HepG2 (cell line): ENCODE measurements at regions not wholly inside any gene's neighbourhood (a gene's known extent, or its start where the extent isn't known, plus 50 kb on each side); places are given as distances from the start of the nearest gene placed in this dataset.

Source experiments
- ATF2 ChIP-seq: sonication (generic); formaldehyde crosslinking; IDR thresholded peaks from 2 replicates; pipeline ENCODE4 v1.4.0; 2020; ENCODE audit warnings: missing genetic modification reagents
- CENPBD1 ChIP-seq: sonication (generic); formaldehyde crosslinking; IDR thresholded peaks from 2 replicates; pipeline ENCODE4 v1.8.0; 2022; ENCODE audit warnings: missing genetic modification reagents, low read depth, mild to moderate bottlenecking, borderline replicate concordance
- CHD2 ChIP-seq: IDR thresholded peaks from 2 replicates; pipeline ENCODE4 v1.6.1; 2011; ENCODE audit warnings: low read depth, low read length, improper control_type of control experiment
- CTCF ChIP-seq: sonication (generic); formaldehyde crosslinking; IDR thresholded peaks from 2 replicates; pipeline ENCODE4 v1.5.0; 2020; ENCODE audit warnings: mild to moderate bottlenecking, missing genetic modification reagents, moderate library complexity
- MTA1 ChIP-seq: sonication (generic); formaldehyde crosslinking; IDR thresholded peaks from 2 replicates; pipeline ENCODE4 v1.4.0; 2020; ENCODE audit warnings: missing genetic modification reagents, mild to moderate bottlenecking, borderline replicate concordance
- NR2F6 ChIP-seq, 2 experiments: IDR thresholded peaks; 2 replicates each; pipeline ENCODE4 v1.6.1; 2016; ENCODE audit warnings: antibody characterized with exemption in 1 of 2, mild to moderate bottlenecking in 1 of 2
- PHB2 ChIP-seq: fragments of 450-650 bp; IDR thresholded peaks from 2 replicates; pipeline ENCODE4 v1.6.1; 2018; ENCODE audit not compliant: partially characterized antibody
- POLR2AphosphoS2 ChIP-seq: IDR thresholded peaks from 2 replicates; pipeline ENCODE4 v1.6.1; 2011; ENCODE audit warnings: low read depth, low read length, improper control_type of control experiment
- PRPF4 ChIP-seq: fragments of 200-400 bp; formaldehyde crosslinking; IDR thresholded peaks from 2 replicates; pipeline ENCODE4 v1.6.1; 2016; ENCODE audit warnings: low read length, low read depth; ENCODE audit not compliant: poor library complexity, severe bottlenecking
- RAD21 ChIP-seq: fragments of 450-650 bp; formaldehyde crosslinking; IDR thresholded peaks from 2 replicates; pipeline ENCODE4 v1.5.0; 2020; ENCODE audit warnings: mild to moderate bottlenecking
- RBM39 ChIP-seq: fragments of 200-400 bp; formaldehyde crosslinking; IDR thresholded peaks from one replicate; pipeline ENCODE4 v1.6.1; 2018; ENCODE audit warnings: antibody characterized with exemption, mild to moderate bottlenecking, low read depth, low read length; ENCODE audit not compliant: poor library complexity, severe bottlenecking
- SRF ChIP-seq: IDR thresholded peaks from 2 replicates; pipeline ENCODE4 v1.6.1; 2011; ENCODE audit warnings: mild to moderate bottlenecking, low read depth, low read length, moderate library complexity
- TEAD2 ChIP-seq: sonication (generic); formaldehyde crosslinking; IDR thresholded peaks from 2 replicates; pipeline ENCODE4 v1.9.0; 2021; ENCODE audit warnings: missing genetic modification reagents
- ZBTB2 ChIP-seq: sonication (generic); formaldehyde crosslinking; IDR thresholded peaks from 2 replicates; pipeline ENCODE4 v1.8.0; 2022; ENCODE audit warnings: low read depth, missing genetic modification reagents

- TF ChIP-seq CTCF (CRISPR knock-in tag) (no peak), NR2F6 (IDR thresholded peaks at IDR 0.05) (no peak), NR2F6 (CRISPR knock-in tag; IDR thresholded peaks at IDR 0.05) (no peak), CENPBD1 (CRISPR knock-in tag) (no peak), MTA1 (no peak), ATF2 (CRISPR knock-in tag) (no peak), PRPF4 (no peak), ZBTB2 (no peak), CHD2 (no peak), TEAD2 (no peak), PHB2 (no peak), SRF (no peak), RAD21 (CRISPR knock-in tag) (no peak), RBM39 (no peak), POLR2AphosphoS2 (no peak)
Observed at GRCh38 chr3:148466143-148466542, 231.6 kb upstream of the AGTR1 start.
